Testis (tissue), 2 donors: ENCODE measurements at regions not wholly inside any gene's neighbourhood (a gene's known extent, or its start where the extent isn't known, plus 50 kb on each side); places are given as distances from the start of the nearest gene placed in this dataset.

Source experiments
- DNase-seq: peaks from one replicate; pipeline ENCODE4 v3.0.0-alpha.2; 2019
- H3K27ac ChIP-seq, 2 donors: fragments of 200-600 bp; sonication (generic); one replicate each; pipeline ENCODE4 v1.5.1; 2019
- H3K27me3 ChIP-seq: fragments of 200-600 bp; sonication (generic); one replicate; pipeline ENCODE4 v1.5.1; 2019
- H3K36me3 ChIP-seq: fragments of 200-600 bp; sonication (generic); one replicate; pipeline ENCODE4 v1.5.1; 2017; ENCODE audit warnings: low read depth; ENCODE audit errors: missing control alignments
- H3K4me1 ChIP-seq: fragments of 200-600 bp; sonication (generic); one replicate; pipeline ENCODE4 v1.5.1; 2019
- H3K4me3 ChIP-seq, 2 donors: fragments of 200-600 bp; sonication (generic); one replicate each; pipeline ENCODE4 v1.5.1; 2017 to 2019
- H3K9me3 ChIP-seq: fragments of 200-600 bp; sonication (generic); one replicate; pipeline ENCODE4 v1.5.1; 2017
- POLR2A ChIP-seq: fragments of 450-650 bp; IDR thresholded peaks from one replicate; pipeline ENCODE4 v1.6.1; 2017; ENCODE audit warnings: antibody characterized with exemption, mild to moderate bottlenecking, moderate library complexity
- WGBS, 2 donors: methylation state at CpG; one replicate each; pipeline ENCODE4 v1.1.5; 2018; 5-methylcytosine and 5-hydroxymethylcytosine counted together
- intact Hi-C: fragments of 100-400 bp; cut with DNase I; formaldehyde crosslinking; loops from one replicate; pipeline ENCODE4 v1.15.1; 2023; ENCODE audit warnings: low total_unique reads
- TF ChIP-seq, protein P1 (sequence below), 3 experiments: fragments of 450-650 bp in 2 of 3; fragments of 200-600 bp in 1 of 3; sonication (generic) in 1 of 3; IDR thresholded peaks; one replicate each; pipeline ENCODE4 v1.5.1; 2016 to 2019; ENCODE audit warnings: antibody characterized with exemption in 3 of 3, mild to moderate bottlenecking in 2 of 3, moderate library complexity in 1 of 3

DNA sequence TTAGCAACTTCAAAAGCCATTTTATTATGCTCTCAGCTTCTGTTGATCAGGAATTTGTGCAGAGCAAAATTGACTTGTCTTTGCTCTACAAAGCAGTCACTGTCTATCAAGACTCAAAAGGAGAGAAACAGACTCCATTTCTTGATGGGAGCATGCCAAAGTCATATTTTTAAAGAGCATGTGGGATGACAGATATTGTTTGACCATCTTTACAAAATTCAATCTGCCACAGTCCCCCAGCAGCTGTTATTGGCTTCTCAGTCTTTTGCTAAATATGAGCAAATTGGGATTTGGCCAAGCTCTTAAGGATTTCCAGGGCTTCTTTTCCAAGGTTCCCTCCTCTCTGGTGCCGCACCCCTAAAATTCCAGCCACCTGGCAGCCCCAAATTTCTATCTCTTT is 67.9 kb downstream of the TEX51 start:
- WGBS, 2 donors, result 80 to 85% methylated on average over 1 of the region's 1 CpG

DNA sequence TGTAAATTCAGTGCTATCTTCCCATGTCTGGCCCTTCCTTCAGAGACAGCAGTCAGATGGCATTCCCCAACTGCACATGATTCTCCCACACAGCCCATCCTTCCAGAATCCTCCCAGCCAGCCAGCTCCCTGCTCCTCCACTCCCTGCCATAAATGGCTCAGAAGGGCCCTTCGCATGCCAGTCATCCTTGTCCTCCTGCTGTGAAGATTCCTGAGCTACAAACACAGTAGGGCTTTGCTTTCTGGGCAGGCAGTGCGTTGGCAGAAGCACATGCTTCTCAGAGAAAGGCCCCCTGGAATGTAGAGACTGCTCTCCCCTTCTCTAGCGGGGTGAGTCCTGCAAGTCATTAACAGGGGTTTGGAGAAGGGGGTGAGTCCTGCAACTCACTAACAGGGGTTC is 71.9 kb downstream of the TEX51 start:
- TF ChIP-seq, protein P1, sequence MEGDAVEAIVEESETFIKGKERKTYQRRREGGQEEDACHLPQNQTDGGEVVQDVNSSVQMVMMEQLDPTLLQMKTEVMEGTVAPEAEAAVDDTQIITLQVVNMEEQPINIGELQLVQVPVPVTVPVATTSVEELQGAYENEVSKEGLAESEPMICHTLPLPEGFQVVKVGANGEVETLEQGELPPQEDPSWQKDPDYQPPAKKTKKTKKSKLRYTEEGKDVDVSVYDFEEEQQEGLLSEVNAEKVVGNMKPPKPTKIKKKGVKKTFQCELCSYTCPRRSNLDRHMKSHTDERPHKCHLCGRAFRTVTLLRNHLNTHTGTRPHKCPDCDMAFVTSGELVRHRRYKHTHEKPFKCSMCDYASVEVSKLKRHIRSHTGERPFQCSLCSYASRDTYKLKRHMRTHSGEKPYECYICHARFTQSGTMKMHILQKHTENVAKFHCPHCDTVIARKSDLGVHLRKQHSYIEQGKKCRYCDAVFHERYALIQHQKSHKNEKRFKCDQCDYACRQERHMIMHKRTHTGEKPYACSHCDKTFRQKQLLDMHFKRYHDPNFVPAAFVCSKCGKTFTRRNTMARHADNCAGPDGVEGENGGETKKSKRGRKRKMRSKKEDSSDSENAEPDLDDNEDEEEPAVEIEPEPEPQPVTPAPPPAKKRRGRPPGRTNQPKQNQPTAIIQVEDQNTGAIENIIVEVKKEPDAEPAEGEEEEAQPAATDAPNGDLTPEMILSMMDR (IDR thresholded peaks at IDR 0.05), result no peak
- TF ChIP-seq POLR2A, result no peak
- no peaks in the 10 kb centered on the region for H3K36me3 ChIP-seq
- no peaks in the 10 kb centered on the region for H3K27me3 ChIP-seq
- WGBS, 2 donors, result 57 to 71% methylated on average over 2 to 3 of the region's 3 CpGs
- H3K27ac ChIP-seq, result no peak overlapping the region
- no peaks in the 10 kb centered on the region for H3K9me3 ChIP-seq
- DNase-seq, result no peak
- H3K4me1 ChIP-seq, result no peaks in the 10 kb centered on the region
- no peak overlapping the region for H3K4me3 ChIP-seq
- intact Hi-C loops, result no loop called here

More for the DNA sequence above, 67.9 kb downstream of the TEX51 start:
- DNase-seq, result no peak
- intact Hi-C loops, result no loop called here
- TF ChIP-seq POLR2A, result no peak
- TF ChIP-seq, protein P1 (IDR thresholded peaks at IDR 0.05), result no peak
- Histone ChIP-seq H3K4me1 (no peaks in the 10 kb centered on the region), H3K27ac (no peak overlapping the region), H3K36me3 (no peaks in the 10 kb centered on the region), H3K4me3 (no peak overlapping the region), H3K27me3 (no peaks in the 10 kb centered on the region), H3K9me3 (no peaks in the 10 kb centered on the region)

DNA sequence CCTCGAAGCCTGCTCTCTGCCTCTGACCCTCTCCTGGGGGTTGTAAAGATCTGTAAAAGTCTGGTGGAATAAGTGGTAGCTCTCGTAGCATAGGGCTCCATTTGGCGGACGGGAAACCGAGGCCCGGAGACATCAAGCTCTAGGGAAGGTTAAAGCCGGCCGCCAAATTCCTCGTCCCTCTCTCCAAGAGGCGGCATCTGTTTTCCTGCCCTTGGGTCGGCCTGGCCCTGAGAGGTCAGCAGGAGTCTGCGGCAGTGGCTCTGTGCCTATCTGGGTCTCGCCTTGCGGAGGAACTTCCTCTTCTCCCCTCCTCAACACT is 72.4 kb downstream of the TEX51 start:
- H3K4me3 ChIP-seq, result peak overlapping the region in 1 of 2 donors; percentile 51

DNA sequence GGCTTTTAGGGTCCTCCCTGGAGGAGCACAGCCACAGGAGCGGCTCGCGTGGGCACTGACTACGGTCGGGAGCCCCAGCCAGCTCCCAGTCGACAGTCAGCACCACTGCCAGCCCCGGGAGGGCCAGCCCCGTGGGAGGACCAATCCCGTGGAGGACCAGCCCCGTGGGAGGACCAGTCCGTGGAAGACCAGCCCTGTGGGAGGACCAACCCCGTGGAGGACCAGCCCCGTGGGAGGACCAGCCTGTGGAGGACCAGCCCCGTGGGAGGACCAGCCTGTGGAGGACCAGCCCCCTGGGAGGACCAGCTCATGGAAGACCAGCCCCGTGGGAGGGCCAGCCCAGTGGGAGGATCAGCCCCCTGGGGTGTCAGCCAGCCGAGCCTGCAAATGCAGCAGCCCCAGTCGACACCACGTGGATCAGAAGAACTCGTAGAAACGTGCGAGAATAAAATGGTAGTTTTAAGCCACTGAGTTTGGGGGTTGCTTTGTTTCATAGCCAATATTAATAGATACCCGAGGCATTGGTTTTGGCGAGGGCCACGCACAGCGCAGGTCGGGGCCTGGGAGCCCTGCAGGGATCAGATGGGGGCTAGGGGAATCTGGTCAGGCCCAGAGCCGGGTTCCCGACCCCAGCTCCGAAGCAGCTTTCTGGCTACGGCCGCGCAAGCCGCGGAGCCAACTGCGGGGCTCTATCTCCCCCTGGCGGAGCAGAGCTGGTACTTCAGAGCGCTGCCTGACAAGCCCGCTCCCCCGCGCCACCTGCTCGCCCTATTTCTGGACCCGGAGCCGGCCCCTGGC is 73.0 kb downstream of the TEX51 start:
- H3K27ac ChIP-seq, result no peak overlapping the region
- WGBS, 2 donors, result 11% methylated on average over 38 of the region's 43 CpGs; no CpG with 5 or more reads in 1 of the 2 donors
- H3K4me3 ChIP-seq, result peak overlapping the region; percentile 46 to 51
- no peaks in the 10 kb centered on the region for H3K4me1 ChIP-seq
- peak; percentile 78 for DNase-seq
- intact Hi-C loops, result no loop called here
- no peak for TF ChIP-seq POLR2A
- TF ChIP-seq, protein P1 (IDR thresholded peaks at IDR 0.05), result peak; percentile 72 to 95 (median 80)
- H3K27me3 ChIP-seq, result no peaks in the 10 kb centered on the region
- H3K9me3 ChIP-seq, result no peaks in the 10 kb centered on the region
- no peaks in the 10 kb centered on the region for H3K36me3 ChIP-seq

More for the DNA sequence above, 72.4 kb downstream of the TEX51 start:
- H3K27me3 ChIP-seq, result no peaks in the 10 kb centered on the region
- no peaks in the 10 kb centered on the region for H3K36me3 ChIP-seq
- no peaks in the 10 kb centered on the region for H3K9me3 ChIP-seq
- WGBS, 2 donors, result 61 to 65% methylated on average over 12 to 14 of the region's 14 CpGs
- no peak for DNase-seq
- TF ChIP-seq POLR2A, result no peak
- TF ChIP-seq, protein P1 (IDR thresholded peaks at IDR 0.05), result no peak
- no peak overlapping the region for H3K27ac ChIP-seq
- intact Hi-C loops, result no loop called here
- no peaks in the 10 kb centered on the region for H3K4me1 ChIP-seq

DNA sequence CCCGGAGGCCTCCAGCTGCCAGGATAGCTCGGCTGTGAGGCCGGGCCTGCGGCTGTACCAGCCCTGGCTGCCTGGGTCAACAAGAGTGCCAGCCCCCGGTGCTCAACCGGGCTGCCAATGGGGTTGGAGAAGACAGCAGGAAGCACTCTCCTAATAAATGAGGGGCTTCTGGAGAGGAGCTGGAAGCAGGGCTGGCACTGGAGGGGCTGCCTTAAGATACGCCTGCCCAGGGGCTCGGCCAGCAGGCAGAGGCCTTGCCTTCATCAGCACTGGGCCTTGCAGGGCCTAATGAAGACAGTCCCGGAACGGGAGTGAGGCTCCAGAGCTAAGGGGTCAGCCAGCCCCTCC is 73.6 kb downstream of the TEX51 start:
- 18% methylated on average over 10 of the region's 10 CpGs; no CpG with 5 or more reads in 1 of the 2 donors for WGBS, 2 donors
- H3K4me3 ChIP-seq, result peak overlapping the region; percentile 46 to 51
- intact Hi-C loops, result no loop called here
- no peaks in the 10 kb centered on the region for H3K9me3 ChIP-seq
- no peaks in the 10 kb centered on the region for H3K4me1 ChIP-seq
- no peaks in the 10 kb centered on the region for H3K36me3 ChIP-seq
- no peak for TF ChIP-seq POLR2A
- TF ChIP-seq, protein P1 (IDR thresholded peaks at IDR 0.05), result no peak
- H3K27me3 ChIP-seq, result no peaks in the 10 kb centered on the region
- H3K27ac ChIP-seq, result no peak overlapping the region
- no peak for DNase-seq
